HG02798 (cell line): ENCODE measurements at regions not wholly inside any gene's neighbourhood (a gene's known extent, or its start where the extent isn't known, plus 50 kb on each side); places are given as distances from the start of the nearest gene placed in this dataset.

Experiments used
- ATAC-seq: cut with Tn5 transposase; IDR thresholded peaks from one replicate; pipeline ENCODE4 v1.9.1; 2021; ENCODE audit warnings: mild to moderate bottlenecking; ENCODE audit not compliant: unreplicated experiment, poor library complexity

DNA sequence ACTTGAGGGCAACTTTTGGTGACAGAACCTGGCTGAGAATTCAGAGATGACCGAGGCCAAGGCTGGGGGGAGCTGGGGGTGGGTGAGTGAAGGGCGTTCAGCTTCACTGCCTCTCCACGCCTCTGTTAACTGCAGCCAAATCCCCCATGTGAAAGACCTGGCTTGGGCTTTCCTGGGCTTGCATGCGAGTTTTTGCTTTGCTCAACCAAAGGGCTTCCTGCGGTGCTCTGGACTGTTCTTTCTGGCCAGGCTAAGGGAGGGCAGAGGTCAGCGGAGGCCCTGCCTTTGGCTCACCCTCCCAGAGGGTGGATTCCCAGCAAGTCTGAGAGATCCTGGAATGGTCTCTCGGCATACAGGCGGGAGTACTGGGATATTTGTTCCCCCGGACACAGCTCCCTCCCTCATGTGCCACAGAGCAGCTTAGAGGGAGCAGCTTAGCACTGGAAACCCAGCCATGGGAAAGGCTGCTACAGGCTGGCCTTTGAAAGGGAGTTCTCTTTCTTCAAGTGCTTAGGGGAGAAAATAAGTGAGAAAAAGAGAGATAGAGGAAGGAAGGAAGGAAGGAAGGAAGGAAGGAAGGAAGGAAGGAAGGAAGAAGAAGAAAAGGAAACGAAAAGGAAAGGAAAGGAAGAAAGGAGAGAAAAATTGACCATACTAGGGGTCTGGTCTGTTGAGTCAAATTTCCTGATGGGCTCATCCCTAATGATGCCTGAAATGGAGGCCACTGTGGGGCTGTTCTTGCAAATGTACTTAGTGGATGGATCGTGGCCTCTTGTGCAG lies 158.8 kb downstream of the FGF18 start:
- no peak for ATAC-seq

DNA sequence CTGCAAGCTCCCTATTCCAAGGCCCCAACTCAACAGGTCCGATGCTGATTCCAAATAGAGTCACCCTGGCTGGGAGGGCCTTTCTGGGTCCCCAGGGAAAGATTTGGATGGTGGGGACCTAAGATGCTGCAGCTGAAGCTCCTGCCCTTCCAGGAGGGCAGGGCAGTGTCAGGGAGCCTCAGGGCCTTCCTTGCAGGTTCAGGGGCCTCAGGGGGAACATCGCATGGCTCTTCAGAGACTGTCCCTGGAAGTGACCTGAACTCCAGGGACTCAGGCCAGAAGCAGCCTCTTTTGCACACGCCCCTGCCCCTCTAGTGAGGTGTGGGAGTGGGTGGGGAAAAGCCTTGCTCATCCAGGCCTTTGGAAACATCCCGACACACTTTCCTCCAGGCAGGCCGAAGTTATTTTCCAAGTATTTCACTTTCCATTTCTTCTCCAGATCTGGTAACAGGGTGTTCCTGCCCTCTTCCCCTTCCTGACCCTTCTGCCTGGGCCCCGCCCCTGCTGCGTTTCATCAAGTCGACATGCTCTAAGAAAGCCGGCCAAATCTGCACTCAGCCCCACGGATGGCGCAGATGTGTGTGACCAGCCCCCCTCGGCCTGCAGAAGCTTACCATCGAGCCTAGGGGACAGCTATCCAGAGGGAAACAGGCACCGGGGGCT lies 159.5 kb downstream of the FGF18 start:
- ATAC-seq, result no peak

DNA sequence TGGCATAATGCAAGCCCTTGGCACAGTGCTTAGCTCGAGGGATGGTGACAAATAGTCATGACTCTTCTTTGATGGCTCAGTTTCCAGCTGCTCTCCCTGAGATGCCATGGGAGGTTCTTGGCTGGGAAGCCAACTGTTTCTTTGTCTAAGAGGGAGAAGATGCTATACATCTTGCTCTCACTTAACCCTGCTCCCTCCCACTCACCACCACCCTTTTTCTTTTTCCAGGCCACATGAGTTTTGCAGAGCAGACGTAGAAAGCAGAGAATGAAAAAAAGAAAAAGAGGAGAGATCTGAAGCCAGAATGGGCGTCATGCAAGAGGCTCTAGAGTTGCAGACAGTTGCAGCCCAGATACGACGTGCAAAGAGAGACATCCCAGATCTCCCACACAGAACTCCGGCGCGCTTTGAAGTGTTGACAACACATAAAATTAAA lies 160.5 kb downstream of the FGF18 start:
- ATAC-seq, result no peak

DNA sequence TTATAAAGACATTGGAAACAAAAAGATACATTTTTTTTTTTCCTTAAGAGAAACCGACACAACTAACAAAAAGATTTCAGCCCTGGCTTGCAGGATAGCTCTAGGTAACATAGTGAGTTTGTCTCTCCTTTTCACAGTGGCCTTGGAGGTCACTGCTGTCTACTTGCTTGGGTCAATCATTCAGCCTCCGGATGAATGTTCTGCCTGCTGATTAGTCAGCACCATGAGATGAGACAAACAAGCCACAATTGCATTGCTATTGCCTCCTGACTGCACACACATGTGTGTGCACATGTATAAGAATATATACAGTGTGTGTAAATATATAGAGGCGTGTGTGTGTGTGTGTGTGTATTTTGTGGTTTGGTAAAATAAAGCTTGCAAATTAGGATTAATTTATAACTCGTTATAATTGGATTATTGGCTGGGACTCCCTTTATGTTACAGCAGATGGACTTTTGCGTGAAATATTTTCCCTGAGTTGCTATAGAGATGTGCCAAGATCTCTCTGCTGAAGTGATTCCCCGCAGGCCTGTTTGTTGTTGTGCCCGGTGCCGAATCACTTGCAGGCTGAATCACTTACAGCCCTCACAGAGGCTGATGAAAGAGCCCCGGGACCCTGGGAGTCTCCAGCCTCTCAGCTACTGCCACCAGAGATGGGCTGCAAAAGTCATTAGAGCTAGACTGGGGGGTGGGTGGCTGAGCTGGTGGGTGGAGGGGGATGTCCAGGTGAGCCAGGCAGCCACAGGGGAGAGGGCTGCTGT lies 161.2 kb downstream of the FGF18 start:
- no peak for ATAC-seq

DNA sequence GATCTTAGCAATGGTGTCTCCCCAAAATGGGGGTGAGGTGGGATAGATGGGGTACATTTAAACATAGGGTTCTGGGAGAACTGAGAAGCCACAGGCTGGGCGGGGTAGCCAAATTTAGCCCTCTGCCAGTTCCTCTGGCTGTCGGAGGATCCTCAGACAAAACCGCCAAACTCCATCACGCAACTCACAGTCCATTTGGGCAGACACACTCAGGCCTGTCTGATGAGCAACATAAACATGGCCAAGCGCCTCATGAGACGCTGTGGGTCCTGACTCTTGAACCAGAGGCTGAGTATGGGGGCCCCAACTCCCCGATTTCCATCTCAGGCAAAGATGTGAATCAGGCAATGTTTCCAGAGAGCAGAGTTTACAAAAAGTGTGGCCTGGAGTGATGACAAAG lies 162.3 kb downstream of the FGF18 start:
- no peak for ATAC-seq

DNA sequence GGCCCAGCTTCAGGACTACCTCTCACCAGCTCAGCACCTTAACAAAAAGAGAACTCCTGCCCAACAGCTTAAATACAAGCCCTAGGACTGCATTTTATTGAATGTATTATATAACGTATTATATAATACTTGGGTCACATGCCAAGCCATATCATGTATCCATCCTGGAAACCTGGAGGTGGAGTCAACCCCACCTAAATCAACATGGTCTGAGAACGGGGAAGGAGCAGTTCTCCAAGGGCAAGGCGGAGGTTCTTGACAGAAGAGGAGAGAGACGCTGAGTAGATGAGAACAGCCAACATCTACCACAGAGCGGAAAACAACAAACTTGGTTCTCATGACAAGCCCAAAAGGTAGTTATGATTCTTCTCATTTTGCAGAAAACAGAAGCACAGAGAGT lies 163.4 kb downstream of the FGF18 start:
- ATAC-seq, result no peak

DNA sequence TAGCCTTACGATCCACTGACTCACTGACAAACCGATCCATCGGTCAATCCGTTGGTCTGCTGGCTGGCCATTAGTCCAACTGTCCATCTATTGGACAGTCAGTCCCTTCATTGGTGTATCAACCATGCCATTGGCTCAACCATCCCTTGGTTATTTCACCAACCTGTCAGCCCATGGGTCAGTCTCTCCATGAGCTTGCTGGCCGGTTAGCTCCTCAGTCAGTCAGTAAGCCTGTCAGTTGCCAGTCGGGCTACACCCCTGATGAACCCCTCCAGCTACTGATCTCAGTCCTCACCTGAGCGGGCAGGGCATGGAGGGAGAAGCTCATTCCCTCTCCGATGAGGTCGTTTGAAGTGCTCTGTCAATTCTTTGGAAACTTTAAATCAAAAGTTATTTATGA lies 166.5 kb downstream of the FGF18 start:
- no peak for ATAC-seq

DNA sequence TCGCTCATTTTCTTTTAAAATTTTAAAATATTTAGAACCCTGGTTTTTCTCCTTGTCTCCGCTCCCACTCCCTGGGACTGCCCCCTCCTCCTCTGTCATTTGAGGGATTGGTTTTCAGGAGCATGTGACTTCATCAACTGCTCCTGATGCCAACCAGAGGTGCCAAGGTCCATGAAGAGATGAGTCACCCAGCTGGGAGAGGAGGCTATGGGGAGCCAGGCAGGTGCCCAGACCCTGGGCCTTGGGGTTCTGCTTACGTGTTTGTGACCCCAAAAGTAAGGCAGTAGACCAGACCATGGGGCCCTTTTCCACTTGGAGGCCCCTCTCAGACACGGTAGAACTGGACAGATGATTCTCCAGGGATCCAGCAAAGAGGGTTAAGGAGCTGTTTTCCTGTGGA lies 167.0 kb downstream of the FGF18 start:
- ATAC-seq, result no peak

DNA sequence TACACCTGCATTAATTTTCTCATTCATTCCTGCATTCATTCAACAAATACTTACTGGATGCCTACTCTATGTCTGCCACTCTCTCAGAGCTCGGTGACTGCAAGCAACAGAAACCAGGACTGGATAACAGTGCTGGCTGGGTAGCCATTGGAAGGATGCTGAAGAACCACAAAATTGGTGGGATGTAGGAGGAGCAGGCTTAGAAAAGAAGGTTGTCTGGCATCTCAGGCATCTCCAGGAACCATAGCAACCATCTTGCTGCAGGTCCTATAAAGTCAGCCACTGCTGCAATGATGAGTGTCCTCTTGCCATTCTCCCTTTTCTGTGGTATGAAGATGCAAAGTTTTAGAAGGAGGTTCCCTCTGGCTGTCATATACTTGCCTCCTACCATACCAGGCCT lies 168.6 kb downstream of the FGF18 start:
- ATAC-seq, result no peak

DNA sequence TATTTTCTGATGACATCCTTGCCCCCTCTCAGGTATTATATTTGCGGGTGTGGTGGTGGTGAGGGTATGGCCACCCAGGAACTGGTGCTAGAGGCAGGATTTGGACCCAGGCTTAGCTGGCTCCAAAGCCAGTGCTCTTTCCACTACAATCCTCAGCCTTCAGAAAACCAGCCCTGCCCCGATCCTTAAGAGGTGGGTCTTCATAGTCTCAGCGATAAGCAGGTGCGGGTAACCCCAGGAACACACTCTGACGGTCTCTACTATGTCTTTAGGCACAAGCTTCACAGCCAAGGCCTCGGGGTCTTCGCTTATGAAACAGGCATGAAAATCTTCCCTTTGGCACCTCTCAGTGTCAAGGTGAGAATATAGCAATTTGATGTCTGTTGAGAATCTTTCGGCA lies 169.3 kb downstream of the FGF18 start:
- no peak for ATAC-seq

DNA sequence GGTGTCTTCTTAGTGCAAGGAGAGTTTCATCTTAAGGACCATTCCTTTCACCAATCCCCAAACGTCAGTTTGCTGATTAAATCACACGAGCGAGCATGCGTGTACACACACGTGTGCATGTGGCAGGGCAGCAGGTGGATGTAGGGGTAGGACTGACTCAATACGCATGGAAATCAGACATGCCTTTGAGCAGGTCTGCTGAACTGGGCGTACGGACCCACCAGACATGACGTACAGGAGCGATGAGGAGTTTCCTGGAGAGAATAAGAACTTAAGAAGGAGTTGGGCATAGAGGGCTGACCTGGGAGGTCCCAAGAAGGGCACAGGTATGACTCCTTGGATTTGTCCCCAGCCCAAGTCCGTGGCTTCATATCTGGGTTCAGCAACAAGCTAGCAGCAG lies 170.0 kb downstream of the FGF18 start:
- ATAC-seq, result no peak

DNA sequence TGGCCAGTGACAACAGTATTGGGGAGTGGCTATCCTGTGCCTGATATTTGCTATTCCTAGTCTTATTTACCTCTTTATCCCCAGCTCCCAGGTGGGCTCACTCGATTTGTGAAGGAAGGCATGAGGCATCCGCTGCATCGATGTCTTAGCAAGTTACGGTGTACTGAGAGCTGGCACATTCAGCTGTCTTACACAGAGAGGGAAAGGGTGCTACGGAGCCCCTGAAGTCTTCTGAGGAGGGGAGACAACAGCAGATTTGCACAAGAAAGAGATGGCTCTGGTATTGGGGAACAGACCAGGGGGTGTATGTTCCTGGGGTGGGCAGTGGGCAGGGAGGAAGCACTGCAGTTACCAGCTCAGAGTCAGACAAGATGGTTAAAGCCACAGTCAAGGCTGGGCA lies 172.6 kb downstream of the FGF18 start:
- no peak for ATAC-seq

DNA sequence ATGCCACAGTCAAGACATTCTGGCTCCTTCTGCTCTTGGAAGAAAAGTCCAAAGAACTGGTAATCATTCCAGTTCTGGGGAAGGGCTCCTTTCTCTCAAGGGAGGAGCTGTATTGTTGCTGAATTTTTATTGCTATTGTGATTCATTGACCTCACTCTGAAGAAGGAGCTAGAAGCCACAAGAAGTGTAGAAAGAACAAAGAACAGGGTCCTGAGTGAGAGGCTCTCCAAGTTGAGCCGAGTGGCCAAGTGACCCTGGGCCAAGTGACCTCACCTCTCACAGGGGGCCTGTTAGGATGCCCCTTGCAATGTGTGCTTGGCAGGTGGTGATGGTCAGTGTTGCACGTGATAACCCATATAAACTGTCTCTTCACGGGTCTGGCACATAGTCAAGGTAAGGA lies 173.3 kb downstream of the FGF18 start:
- no peak for ATAC-seq

DNA sequence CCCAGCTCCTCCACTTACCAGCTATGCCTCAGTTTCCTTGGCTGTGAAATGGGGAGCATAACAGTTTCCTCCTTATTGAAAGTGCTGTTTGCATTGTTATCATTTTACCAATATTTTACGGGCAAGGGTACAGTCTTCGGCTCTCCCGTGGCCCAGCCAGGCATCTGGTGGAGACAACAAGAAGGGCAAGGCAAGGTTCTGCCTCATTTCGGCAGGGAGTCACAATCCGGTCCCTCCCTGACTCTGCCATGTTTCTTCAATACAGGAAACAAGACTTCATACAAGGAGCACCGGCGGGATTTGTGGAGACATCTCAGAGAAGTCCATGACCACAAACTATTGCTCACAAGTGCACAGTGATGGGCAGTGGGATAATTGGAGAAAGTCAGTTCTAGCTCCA lies 174.0 kb downstream of the FGF18 start:
- no peak for ATAC-seq

DNA sequence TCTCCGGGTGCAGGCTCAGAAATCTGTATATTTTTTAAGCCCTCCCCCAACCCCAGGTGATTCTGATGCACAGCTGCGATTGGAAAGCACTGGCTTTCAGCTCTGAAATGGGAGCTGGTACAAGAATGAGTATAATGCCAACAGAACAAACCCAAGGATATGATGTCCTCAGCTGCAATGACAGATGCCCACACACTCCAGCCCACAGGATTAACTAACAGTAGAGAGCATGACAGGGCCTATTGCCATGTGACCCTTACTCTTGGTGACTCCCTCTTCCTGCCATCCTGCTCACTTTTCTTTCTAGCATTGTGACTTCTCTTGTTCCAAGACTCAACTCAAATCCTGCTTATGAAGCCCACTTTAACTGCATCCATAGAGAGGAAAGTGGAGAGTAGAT lies 174.5 kb downstream of the FGF18 start:
- no peak for ATAC-seq

DNA sequence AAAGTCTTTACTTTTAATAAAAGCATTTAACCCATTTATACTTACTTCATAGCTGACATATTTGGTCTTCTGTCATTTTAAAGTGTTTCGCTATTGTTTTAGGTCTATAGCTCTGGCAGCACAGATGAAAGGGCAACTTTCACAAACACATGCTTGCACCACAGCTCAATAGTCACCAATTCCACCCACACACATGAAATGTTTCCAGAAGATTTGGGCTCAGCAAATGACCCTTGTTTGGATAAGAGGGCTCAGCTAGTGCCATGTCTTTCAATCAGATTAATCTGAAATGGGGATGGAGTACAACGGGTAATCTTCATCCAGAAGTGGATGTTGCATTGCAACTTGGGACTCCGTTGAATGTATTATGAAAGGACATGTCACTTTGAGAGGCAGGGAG lies 176.0 kb downstream of the FGF18 start:
- no peak for ATAC-seq

DNA sequence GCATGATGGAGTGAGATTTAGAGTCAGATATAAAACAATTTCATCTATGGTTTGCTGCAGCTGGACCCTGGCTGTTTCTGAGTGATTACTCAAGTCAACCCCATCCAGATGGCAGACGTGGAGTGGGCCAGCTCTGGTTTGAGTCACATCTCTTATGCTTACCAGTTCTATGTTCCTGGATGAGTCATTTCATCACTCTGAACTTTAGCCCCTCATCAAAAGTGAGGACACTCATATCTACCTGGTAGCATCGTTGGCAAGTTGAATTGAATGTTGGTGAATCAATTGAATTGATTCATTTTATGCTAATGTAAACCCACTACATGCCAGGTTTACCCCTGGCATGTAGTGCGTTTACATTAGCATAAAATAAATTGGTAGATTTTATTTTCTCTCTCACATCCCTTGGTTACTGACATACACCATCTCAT lies 176.4 kb downstream of the FGF18 start:
- peak; percentile 44 for ATAC-seq

DNA sequence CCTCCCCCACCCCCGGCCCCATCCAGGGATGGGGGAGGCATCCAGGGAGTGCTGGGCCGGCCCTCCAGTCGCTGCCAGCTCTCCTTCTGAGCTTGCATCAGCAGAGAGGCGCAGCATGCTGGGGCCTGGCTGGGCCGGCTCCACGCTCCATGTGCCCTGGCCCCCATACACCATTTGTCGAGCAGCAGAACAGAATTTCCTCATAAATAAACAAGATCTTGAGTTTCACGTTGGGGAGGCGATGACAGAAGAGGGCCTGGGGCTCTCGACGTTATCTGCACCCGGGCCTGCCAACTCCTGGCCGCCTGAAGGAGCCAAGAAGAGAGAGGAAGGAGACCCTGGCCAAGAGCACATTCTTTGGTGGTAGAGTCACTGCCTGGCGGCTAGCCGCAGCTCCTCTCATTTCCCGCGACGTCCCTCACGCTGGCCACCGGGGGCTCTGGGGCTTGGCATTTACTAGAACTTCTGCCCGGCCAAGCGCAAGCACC lies 177.0 kb downstream of the FGF18 start:
- ATAC-seq, result no peak

DNA sequence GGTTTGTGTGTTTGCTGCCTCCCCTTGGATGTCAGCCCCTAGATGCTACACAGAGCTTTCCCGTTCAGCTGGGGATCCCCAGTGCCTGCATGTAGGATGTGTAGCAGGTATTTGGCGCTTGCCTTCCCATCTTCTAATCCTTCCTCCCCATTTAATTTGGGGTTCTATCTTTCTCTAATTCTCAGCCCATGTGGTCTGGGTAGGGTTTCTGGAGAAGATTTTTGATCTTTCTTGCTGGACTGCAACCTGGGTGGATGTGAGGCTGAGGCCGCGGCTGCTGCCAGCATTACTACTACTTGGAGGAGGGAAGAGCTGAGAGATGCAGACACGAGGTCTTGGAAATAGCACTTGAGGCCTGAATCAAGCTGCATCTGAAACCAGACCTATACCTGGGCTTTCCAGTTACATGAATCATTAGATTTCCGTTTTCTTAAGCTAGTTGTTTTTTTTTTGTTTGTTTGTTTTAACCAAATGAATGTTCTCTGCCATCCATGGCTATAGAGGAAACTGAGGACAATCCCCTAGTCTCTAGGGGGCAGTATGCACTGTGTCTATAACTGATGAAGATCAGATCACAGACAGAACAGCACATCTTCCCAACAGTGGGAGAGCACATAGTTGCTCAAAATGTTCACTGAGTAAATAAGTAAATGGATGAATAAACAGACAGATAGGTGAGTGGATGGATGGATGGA lies 178.6 kb downstream of the FGF18 start:
- no peak for ATAC-seq

DNA sequence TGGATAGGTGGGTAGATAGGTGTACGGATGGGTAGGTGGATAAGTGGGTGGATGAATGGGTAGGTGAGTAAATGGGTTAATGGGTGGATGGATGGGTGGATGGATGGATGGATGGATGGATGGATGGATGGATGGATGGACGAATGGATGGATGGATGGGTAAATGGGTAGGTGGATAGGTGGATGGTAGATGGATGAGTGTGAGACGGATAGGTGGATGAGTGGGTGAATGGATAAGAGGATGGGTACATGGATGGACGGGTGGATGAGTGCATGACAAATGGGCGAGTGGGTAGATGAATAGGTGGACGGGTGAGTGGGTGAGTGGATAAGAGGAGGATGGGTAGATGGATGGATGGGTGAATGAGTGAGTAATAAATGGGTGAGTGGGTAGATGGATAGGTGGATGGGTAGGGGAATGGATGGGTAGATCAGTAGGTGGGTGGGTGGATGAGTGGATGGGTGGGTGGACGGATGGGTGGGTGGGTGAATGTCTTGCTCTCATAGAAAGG lies 179.2 kb downstream of the FGF18 start:
- ATAC-seq, result no peak
